GM19025 (cell line): ENCODE measurements at regions not wholly inside any gene's neighbourhood (a gene's known extent, or its start where the extent isn't known, plus 50 kb on each side); places are given as distances from the start of the nearest gene placed in this dataset.

Experiments used
- ATAC-seq: cut with Tn5 transposase; IDR thresholded peaks from one replicate; pipeline ENCODE4 v1.9.1; 2021; ENCODE audit warnings: mild to moderate bottlenecking, low read depth, moderate library complexity; ENCODE audit not compliant: unreplicated experiment

DNA sequence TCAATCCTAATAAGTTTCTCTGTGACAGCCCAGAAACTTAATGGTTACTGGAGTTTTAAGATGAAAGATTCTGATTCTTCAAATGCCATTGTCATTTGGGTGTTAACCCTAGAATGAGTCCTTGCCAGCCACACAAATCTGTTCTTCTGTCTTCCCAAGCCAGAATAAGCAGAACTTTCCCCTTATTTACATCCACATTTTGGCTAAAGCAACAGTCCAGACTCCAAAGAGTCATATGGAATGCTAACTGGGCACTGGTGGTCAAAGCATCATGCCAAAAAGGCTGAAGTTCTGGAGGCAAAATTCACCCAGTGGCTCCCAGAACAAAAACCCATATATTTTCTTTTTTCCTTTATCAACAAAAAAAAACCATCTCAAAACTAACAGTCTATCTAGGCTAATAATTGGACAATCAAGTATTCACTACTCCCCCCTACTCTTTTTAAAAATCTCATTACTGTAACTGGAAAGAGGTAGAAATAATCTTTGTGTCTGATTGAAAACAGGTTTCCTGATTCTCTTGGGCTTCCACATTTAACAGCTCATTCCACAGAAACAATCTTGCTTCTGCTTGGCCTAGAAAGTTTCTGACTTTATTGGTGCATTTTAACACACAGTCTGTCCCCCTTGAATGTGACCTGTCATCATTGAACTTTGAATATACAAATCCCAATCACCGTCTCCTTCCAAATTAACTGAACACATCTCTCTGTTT lies 89.6 kb upstream of the SETBP1 start:
- ATAC-seq, result no peak

GRCh38 chr18:44592639-44593038 lies 88.0 kb upstream of the SETBP1 start:
- ATAC-seq, result no peak

- ATAC-seq, result no peak
Measured at GRCh38 chr18:44594799-44595467, 85.8 kb upstream of the SETBP1 start.

- ATAC-seq, result no peak
Measured at GRCh38 chr18:44597797-44598196, 82.9 kb upstream of the SETBP1 start.

DNA sequence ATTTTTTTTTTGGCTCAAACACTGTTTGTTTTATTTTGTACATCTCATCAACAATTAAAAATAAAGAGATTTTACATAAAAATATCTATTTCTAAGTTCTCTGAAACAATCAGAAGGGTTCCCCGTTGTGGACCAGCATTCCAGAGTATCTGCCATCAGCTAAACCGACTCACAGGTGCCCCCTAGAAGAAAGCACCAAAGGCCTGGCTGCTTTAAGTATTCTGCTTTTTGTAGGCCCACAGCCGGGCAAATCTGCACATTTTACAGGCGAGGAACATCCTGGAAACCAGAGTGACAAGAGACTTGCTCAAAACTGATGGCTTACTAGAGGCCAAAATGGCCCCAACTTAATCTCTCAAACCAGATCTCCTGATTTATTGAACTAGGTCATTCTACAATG lies 82.2 kb upstream of the SETBP1 start:
- no peak for ATAC-seq

GRCh38 chr18:44599412-44599811 lies 81.3 kb upstream of the SETBP1 start:
- no peak for ATAC-seq

- ATAC-seq, result no peak
Measured at GRCh38 chr18:44601447-44601846, 79.2 kb upstream of the SETBP1 start.

DNA sequence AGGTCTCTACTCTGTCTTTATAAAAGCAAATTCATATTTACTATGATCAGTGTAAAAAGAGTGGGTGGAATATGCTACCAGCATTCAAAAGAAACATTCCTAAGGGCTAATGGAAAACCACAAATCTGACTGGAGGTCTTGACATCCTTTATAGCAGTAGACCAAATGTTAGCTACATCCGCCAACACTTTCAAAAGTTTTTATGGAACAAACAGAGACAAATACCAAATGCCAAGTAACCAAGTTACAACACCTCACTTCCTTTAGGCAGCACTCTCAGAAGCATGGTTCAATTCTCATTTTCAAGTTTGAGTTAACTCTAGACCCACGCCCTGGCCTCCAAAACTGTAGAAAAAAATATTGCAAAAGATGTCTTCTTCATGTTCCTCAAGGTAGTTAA lies 78.3 kb upstream of the SETBP1 start:
- ATAC-seq, result no peak

DNA sequence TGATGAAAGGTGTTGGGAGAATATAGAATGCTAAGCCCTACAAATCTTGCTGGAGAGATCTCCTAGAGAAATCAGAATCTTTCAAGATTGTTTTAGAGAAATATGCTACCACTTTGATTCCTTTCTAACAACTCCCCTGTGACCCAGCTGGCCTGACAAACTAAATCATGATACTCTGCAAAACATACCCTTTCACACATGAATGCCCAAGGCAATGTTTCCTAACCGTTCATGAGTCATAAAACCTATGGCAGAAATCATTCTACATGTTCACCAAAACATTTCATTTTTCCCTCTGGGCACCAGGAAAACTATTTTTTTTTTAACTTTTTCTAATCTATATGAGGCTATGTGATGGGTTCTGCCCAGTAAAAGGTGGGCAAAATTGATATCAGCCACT lies 77.8 kb upstream of the SETBP1 start:
- ATAC-seq, result no peak

DNA sequence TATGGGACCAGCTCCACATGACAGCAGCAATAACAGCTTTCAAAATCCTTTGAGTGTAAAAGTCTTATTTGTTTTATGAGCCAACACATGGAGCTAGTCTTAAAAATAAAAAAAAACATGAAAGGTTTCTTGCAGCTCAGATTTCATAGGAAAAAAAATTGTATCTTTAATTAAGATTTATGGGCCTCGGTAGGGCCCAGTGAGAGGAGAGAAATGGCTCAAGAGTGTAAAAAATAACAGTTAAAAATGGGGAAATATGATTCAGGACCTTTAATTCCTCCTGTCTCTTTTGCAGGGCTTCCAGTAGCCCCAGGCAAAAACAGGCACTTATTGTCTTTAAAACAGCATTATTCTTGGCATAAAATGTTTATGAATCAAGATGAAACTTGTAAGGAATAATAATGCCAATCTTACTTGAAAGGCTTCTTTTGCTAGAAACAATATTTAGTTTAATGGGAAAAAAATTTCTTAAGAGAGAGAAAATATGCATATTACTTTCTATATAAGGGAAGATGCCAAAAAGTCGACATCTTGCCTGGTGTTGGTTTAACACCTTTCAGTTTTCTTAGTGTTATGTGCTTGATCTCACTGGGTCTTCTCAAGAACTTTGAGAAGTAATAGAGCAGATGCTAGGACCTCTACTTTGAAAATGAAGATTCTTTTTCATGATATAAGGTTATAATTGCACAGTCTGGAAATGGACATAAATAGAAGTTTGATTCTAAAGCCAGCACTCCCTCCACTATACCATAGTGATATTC lies 71.3 kb upstream of the SETBP1 start:
- ATAC-seq, result no peak

DNA sequence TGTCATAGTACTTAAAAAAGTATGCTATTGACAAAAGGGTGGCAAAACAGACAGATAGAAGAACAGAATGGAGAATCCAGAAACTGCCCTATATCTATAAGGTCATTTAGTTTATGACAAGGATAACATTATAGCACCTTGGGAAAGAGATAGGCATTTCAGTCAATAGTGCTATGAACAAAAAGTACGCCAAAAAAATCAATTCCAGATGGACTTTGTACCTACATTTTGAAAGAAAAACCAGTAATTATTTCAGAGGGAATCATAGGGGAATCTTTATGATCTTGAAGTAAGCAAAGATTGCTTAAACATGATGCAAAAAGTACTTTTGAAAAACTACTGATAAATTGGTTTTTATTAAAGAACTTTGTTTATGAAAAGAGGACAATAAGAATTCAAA lies 59.9 kb upstream of the SETBP1 start:
- ATAC-seq, result no peak

DNA sequence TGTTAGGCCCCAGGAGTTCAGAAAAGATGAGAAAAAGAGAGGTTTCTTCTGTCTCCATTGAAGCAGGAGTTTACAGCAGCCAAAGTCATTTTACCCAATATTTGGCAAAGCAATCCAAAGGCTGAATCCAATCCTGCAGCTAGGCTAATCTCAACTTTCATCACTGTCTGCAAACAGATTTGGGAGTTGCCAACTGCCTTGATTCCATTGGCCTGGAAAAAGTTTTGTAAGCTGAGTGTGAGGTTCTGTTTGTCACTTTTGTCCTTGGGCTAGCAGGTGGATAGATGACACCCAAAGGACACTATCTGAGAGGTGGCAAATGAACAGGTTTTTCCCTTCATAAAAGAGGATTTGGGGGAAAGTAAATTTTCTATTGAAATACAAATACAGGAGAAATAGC lies 56.6 kb upstream of the SETBP1 start:
- no peak for ATAC-seq

DNA sequence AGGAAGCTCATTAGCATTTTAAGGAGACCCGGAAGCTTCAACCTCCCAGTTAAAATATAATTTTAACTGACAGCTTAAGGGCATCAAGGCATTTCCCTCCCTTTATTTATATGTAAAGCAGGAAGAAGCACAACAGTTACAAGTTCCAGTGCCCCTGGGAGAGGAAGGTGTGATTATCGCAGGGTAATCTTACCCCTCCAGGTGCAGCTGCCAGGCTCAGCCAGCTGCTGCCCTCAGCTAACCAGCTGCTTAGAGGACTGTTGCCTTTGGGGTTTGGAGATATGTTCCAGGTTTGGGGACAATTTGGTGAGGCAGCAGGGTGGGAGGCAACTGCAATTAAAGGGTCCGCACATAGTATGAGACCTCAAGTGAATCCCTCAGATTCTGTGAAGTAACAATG lies 55.3 kb upstream of the SETBP1 start:
- ATAC-seq, result no peak

DNA sequence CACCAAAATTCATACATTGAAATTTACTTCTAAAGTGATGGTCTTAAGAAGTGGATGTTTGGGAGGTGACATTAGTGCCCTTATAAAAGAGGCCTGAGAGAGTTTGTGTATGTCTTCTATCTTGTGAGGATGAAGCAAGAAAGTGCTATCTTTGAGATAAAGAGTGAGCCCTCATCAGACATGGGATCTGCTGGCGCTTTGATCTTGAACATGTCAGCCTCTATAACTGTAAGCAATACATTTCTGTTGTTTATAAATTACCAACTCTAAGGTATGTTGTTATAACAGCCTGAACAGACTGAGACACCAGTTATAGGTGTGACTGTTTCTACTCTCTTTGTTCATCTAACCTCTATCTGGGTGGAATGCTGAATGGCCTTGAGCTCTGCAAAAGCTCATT lies 54.5 kb upstream of the SETBP1 start:
- no peak for ATAC-seq

- no peak for ATAC-seq
Measured at GRCh38 chr18:44626807-44627206, 53.9 kb upstream of the SETBP1 start.

GRCh38 chr18:44627280-44627679 lies 53.4 kb upstream of the SETBP1 start:
- ATAC-seq, result no peak

- no peak for ATAC-seq
Measured at GRCh38 chr18:44629406-44629805, 51.3 kb upstream of the SETBP1 start.

DNA sequence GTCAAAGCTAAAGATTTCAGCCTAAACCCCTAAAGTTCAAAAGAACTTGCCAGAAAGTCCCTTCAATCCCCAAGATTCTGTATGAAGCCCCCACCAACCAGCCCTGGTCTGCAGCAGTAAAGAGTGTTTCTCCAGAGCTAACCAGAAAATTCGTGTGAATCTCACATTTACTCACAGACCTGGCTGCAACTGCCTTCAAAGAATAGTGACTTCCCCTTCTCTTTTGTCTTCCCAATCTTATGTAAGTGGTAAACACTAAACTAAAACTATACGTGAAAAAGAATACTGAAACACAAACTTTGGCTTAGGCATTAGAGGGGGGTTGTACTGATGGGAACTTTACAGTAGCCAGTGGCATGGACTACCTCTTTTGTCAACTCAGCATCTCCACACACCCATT lies 50.6 kb upstream of the SETBP1 start:
- ATAC-seq, result no peak
